DMS153 treated with DMSO at 0.1 percent for 48 hours (cell line): ENCODE measurements at regions not wholly inside any gene's neighbourhood (a gene's known extent, or its start where the extent isn't known, plus 50 kb on each side); places are given as distances from the start of the nearest gene placed in this dataset.
"Not testable (repeated sequence)": the region's sequence is repeated elsewhere in the genome, so short reads cannot be mapped to it uniquely, and the experiment has no call there.

Experiments used
- DNase-seq: peaks from one replicate; lab custom pipeline; 2025; ENCODE audit not compliant: unreplicated experiment; lab: John Stamatoyannopoulos, UW

GRCh38 chr11:24406980-24407379 is 89.9 kb upstream of the LUZP2 start:
- no peak for DNase-seq

- DNase-seq = no peak
Observed at GRCh38 chr11:24407733-24408132, 89.1 kb upstream of the LUZP2 start.

- DNase-seq = no peak
Observed at GRCh38 chr11:24408202-24408601, 88.7 kb upstream of the LUZP2 start.

GRCh38 chr11:24411791-24412190 is 85.1 kb upstream of the LUZP2 start:
- no peak for DNase-seq

- no peak for DNase-seq
Observed at GRCh38 chr11:24412722-24413121, 84.1 kb upstream of the LUZP2 start.

GRCh38 chr11:24413391-24413790 is 83.5 kb upstream of the LUZP2 start:
- DNase-seq = no peak

GRCh38 chr11:24415955-24416636 is 80.8 kb upstream of the LUZP2 start:
- not testable (repeated sequence) for DNase-seq

- no peak for DNase-seq
Observed at GRCh38 chr11:24421766-24422165, 75.1 kb upstream of the LUZP2 start.

GRCh38 chr11:24422376-24422775 is 74.5 kb upstream of the LUZP2 start:
- no peak for DNase-seq

- no peak for DNase-seq
Observed at GRCh38 chr11:24437123-24437522, 59.7 kb upstream of the LUZP2 start.
